PFSK-1 (cell line): ENCODE measurements at regions not wholly inside any gene's neighbourhood (a gene's known extent, or its start where the extent isn't known, plus 50 kb on each side); places are given as distances from the start of the nearest gene placed in this dataset.

Source experiments
- POLR2AphosphoS5 ChIP-seq: IDR thresholded peaks from 2 replicates; pipeline ENCODE4 v1.6.1; 2012; ENCODE audit warnings: low read depth, mild to moderate bottlenecking, control low read depth, low read length, moderate library complexity
- SIN3A ChIP-seq: IDR thresholded peaks from 2 replicates; pipeline ENCODE4 v1.6.1; 2012; ENCODE audit warnings: mild to moderate bottlenecking, low read length, moderate library complexity, borderline replicate concordance; ENCODE audit not compliant: insufficient read depth
- TAF1 ChIP-seq: IDR thresholded peaks from 2 replicates; pipeline ENCODE4 v1.6.1; 2012; ENCODE audit warnings: low read length, control low read depth, borderline replicate concordance; ENCODE audit not compliant: insufficient read depth
- TF ChIP-seq, protein P1 (sequence below), 2 experiments: IDR thresholded peaks; 2 replicates each; pipeline versions ENCODE4 v1.6.1 to v1.8.0; 2011 to 2012; ENCODE audit warnings: low read depth in 2 of 2, low read length in 2 of 2, control low read depth in 1 of 2, inconsistent platforms in 1 of 2, mild to moderate bottlenecking in 1 of 2, moderate library complexity in 1 of 2; ENCODE audit not compliant: insufficient read depth in 1 of 2

DNA sequence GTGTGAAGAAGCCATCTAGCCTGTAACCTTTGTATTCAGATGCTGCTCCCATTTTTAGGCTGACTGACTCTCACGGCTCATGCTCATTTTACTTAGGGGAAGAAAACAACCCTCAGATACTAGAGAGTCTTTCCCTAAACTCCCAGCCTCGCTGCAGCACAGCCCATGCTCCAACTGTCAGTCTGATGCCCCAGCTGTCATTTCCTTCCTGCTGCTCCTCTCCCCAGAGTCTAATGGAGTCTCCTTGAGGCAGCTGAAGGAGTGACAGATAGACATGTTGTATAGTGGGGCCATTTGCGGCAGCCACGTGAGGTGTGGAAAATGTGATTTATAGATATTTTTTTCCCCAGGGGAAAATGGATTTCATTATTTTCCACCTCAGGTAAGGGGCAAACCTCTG, 59.2 kb upstream of the OLFM4 start:
- TF ChIP-seq POLR2AphosphoS5: no peak
- no peak for TF ChIP-seq TAF1
- TF ChIP-seq, protein P1, sequence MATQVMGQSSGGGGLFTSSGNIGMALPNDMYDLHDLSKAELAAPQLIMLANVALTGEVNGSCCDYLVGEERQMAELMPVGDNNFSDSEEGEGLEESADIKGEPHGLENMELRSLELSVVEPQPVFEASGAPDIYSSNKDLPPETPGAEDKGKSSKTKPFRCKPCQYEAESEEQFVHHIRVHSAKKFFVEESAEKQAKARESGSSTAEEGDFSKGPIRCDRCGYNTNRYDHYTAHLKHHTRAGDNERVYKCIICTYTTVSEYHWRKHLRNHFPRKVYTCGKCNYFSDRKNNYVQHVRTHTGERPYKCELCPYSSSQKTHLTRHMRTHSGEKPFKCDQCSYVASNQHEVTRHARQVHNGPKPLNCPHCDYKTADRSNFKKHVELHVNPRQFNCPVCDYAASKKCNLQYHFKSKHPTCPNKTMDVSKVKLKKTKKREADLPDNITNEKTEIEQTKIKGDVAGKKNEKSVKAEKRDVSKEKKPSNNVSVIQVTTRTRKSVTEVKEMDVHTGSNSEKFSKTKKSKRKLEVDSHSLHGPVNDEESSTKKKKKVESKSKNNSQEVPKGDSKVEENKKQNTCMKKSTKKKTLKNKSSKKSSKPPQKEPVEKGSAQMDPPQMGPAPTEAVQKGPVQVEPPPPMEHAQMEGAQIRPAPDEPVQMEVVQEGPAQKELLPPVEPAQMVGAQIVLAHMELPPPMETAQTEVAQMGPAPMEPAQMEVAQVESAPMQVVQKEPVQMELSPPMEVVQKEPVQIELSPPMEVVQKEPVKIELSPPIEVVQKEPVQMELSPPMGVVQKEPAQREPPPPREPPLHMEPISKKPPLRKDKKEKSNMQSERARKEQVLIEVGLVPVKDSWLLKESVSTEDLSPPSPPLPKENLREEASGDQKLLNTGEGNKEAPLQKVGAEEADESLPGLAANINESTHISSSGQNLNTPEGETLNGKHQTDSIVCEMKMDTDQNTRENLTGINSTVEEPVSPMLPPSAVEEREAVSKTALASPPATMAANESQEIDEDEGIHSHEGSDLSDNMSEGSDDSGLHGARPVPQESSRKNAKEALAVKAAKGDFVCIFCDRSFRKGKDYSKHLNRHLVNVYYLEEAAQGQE (IDR thresholded peaks at IDR 0.05; ENCODE audit: insufficient read depth in 1 of 2, low read depth in 2 of 2, low read length in 2 of 2): no peak
- TF ChIP-seq SIN3A: no peak
